NCI-H446 (cell line): ENCODE measurements at regions not wholly inside any gene's neighbourhood (a gene's known extent, or its start where the extent isn't known, plus 50 kb on each side); places are given as distances from the start of the nearest gene placed in this dataset.
"Not testable (repeated sequence)": the region's sequence is repeated elsewhere in the genome, so short reads cannot be mapped to it uniquely, and the experiment has no call there.

ENCODE experiments used
- DNase-seq, 2 experiments: peaks; one replicate each; lab custom pipeline; 2025; lab: John Stamatoyannopoulos, UW

DNA sequence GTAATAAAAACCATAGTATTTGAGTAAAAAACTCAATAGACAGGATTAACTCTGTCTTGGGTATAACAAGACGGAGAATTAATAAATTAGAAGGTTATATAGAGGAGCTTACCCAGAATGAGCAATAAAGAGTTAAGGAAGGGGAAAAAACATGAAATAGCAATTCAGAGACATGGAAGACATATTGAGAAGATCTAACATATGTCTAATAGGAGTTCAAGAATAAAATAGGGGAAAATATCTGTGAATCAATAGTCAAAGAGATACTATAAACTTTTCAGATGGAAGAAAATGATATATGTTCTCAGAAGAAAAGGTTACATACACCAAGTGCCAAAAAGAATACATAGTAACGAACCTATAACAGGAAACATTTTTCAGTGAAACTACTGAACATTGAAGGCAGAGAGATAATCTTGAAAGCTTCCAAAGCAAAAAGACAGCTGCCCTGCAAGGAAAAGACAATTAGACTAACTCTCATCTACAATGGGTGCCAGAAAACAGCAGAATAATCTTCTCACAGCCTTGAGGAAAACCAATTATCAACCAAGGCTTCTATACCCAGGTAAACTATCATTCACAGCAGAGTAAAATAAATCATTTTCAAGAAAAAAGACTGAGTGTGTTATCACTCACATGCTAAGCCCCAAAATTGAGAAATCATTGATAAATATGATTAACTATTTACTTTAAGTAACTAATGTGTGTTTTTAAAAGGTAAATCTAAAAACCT is 106.0 kb downstream of the ENC1 start:
- no peak for DNase-seq

- no peak for DNase-seq
These were observed 110.0 kb downstream of the ENC1 start for GRCh38 chr5:74530326-74531050.

DNA sequence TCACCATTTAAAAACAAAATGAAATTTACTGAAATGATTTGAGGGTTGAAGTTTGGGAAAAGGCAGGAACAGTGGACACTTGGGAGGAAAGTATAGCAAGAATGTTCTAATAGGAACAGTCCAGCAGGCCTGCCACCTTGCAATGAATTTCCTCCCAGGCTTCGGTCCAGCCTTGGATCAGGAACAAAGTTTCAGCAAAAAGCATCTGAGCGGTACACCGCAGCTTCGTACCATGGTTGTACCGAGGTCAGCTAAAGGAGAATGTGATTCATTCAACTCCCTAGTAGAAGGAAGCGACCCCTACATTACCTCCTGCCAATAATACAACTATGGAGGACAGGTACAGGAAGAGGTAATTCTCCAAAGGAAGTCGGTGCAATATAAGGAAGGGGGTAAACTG is 111.4 kb downstream of the ENC1 start:
- no peak for DNase-seq

- no peak for DNase-seq
These were observed 114.4 kb downstream of the ENC1 start for GRCh38 chr5:74526111-74526510.

GRCh38 chr5:74524767-74525166 is 115.8 kb downstream of the ENC1 start:
- DNase-seq, result not testable (repeated sequence)

GRCh38 chr5:74523698-74524097 is 116.8 kb downstream of the ENC1 start:
- not testable (repeated sequence) for DNase-seq

GRCh38 chr5:74522838-74523237 is 117.7 kb downstream of the ENC1 start:
- DNase-seq, result not testable (repeated sequence)

DNA sequence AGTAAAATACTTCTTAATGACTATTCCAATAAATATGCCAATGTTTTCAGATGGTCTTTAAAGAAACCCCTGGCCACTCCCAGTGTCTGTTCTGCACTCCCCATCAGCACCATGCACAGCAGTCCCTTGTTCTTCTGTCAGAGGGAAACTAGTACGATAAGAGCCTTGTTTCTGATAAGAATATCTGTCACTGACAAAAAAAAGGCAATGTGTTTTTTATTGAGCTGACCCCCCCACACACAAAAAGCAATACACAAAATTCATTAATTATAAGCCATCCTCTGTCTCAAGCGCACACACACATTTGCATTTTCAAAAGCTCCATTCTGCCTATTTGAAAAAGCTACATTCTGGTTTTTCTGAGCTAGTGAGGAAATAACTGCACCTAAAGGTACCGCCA is 119.1 kb downstream of the ENC1 start:
- DNase-seq, result no peak

- no peak for DNase-seq
These were observed 120.8 kb downstream of the ENC1 start for GRCh38 chr5:74519679-74520078.

DNA sequence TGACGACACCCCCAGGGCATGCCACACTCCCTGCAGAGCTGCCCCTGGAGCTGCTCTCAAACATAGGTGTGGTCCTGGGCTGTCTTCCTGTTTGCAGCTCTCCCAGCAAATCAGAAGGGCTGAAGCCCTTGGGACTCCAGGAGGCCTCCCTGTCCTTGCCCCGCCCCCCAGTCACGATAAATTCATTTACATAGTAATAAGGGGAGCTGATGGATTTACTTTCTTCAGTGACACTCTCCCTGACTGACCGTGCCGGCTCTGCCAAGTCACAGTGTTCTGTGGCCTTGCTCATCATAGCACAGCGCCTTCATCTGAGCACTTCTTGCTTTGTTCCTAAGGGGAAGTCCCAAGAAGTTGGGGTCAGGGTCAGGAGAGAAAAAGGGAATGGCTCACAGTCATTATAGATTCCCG is 121.4 kb downstream of the ENC1 start:
- DNase-seq, result no peak

DNA sequence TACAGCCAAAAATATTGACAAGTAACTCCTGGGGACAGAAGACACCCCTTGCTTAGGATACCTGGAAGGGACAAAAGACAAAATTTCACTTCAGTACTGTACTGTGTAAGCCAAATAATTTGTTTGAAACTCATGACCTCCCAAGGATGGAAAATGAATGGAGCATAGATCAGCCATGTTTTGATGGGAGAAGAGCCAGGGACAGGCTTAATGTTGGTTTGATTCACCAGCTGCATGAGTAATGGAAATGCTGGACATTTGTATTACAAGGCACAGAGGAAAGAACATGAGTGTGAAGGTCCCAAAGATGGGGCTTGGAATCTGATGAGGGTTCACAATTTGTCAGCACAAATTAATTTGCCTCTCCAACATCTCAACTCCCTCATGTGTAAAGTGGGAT is 122.8 kb downstream of the ENC1 start:
- no peak for DNase-seq

DNA sequence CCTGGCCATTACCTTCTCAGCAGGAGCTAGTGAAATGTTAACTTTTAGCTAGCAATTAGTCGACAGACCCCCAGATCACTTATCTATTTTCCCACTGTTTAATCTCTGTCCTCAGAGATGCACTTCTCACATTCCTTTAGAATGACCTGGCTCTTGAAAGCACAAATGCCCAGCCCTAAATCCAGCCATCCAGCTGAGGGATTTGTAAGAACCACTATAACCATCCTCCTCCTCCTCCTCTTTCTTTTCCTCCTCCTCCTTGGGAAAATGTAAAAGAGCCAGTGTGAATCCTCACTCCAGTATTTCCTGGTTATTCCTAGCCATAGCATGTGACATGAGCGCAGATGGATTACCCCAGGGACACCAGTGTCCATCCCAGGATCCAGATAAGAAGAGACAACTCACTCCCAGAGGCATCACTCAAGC is 124.3 kb downstream of the ENC1 start:
- no peak for DNase-seq

DNA sequence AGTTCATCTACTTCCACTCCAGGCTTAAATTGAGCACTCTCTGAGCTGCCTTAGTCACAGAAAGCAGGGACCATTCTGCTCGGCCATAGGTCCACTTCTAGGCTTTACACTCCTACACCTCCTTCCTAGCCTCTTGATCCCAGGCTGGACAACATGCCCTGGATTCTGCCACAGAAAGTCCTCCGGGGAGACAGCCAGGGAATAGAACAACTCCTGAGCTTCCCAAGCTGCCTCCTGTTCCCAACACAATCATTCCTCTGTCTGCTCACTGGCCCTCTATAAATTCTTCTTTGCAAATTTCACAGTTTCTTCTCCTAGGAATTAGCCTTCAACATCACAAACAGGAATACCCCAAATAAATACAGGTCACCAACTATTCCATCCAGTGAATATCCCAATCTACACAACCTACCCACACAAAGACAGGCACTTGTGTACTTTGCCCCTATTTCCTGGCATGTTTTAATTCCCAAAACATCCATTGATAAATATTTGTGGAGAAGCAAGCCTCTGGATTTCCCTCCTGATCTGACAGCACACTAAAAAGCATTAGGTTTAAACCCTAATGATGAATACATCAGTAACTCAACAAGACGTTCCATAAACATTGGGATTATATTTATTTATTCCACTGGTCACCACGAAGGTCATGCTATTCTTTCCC is 125.5 kb downstream of the ENC1 start:
- DNase-seq, result no peak

- DNase-seq, result not testable (repeated sequence)
These were observed 128.8 kb downstream of the ENC1 start for GRCh38 chr5:74511770-74512169.

- no peak for DNase-seq
These were observed 130.0 kb downstream of the ENC1 start for GRCh38 chr5:74510476-74511075.

DNA sequence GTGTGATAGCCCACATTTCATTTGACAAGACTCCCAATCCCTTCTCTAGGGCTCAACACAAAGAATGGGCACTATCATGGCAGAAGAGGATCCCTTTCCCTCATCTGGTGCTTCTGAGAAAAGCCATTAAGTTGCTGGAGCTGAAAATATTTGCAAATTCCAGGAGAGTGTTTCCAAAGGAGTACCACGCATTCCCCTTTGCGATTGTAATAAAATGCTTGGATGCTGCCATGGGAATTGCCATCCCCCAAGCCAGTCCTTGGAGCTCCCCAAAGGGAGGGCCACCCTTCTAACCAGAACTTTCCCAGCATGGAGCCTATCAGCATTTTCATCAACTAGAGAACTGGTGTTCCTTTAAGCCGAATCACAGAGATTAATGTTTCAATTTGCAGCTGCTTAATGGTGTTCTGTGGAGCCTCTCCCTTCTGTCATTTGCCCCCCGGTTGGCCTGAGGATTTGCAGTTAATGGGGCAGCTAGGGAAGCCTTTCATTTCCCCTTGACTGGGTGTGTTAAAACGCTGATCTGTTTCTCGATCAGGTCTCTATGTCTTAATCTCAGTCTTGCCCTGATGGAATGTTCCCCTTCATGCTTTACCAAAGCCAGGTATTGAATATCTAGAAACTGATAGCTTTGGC is 133.0 kb downstream of the ENC1 start:
- no peak for DNase-seq

DNA sequence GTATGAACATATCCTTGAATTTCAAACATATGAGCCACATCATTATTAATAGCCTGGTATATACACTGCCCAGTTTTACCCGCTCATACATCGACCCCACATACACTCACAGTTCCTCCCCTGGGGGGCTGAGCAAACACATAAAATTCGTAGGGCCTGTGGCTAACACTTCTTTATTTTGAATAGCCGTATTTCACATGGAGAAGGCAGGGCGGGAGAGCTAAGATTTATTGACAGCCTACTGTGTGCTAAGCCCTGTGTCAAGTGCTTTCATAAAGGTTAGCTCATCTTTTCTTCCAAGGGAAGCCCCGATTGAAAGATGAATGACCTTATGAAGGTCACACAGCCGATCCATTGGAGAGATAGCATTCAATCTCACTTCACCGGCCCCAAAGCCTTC is 134.4 kb downstream of the ENC1 start:
- DNase-seq, result no peak

- DNase-seq, result no peak
These were observed 136.1 kb downstream of the ENC1 start for GRCh38 chr5:74504463-74504862.

- no peak for DNase-seq
These were observed 138.0 kb downstream of the ENC1 start for GRCh38 chr5:74502479-74502950.

- DNase-seq, result no peak
These were observed 138.7 kb downstream of the ENC1 start for GRCh38 chr5:74501674-74502478.
